GM12878 (cell line): ENCODE measurements at regions not wholly inside any gene's neighbourhood (a gene's known extent, or its start where the extent isn't known, plus 50 kb on each side); places are given as distances from the start of the nearest gene placed in this dataset.

Experiments
- ATAC-seq: fragments of 200-7000 bp; cut with Tn5 transposase; 3 replicates; pipeline ENCODE4 v1.9.1; 2020; ENCODE audit warnings: mild to moderate bottlenecking, moderate library complexity
- BruUV-seq: library from RNA; stranded (reverse); fragments of 400-500 nt; replicated peaks from 2 replicates; lab custom pipeline; 2021; lab: Mats Ljungman, UMichigan
- CTCF ChIA-PET: fragments of 300-600 bp; sonication (Branson Sonifier 250); formaldehyde crosslinking; extraction: SDS; loops from one replicate; lab custom pipeline; 2021; ENCODE audit warnings: inconsistent platforms; lab: Yijun Ruan, JAX
- POLR2A ChIA-PET: fragments of 350-600 bp; formaldehyde crosslinking; extraction: SDS; loops from one replicate; lab custom pipeline; 2021; ENCODE audit warnings: inconsistent platforms; lab: Charles Lee
- RAD21 ChIA-PET: fragments of 300-600 bp; sonication (Branson Sonifier 250); formaldehyde crosslinking; loops from one replicate; lab custom pipeline; 2023; ENCODE audit warnings: antibody characterized with exemption; ENCODE audit not compliant: unreplicated experiment; lab: Charles Lee
- SMC1A ChIA-PET: fragments of 300-600 bp; sonication (Branson Sonifier 250); formaldehyde crosslinking; loops from one replicate; lab custom pipeline; 2023; ENCODE audit not compliant: unreplicated experiment, uncharacterized antibody; lab: Charles Lee
- DNase-seq: peaks from one replicate; pipeline ENCODE4 v3.0.0-alpha.2; 2011; ENCODE audit warnings: low read depth, low spot score
- FAIRE-seq: peaks from 3 replicates; lab custom pipeline; 2011; peaks lifted over from hg19 to GRCh38; lab: Jason Lieb, UNC
- H2AFZ ChIP-seq: 2 replicates; pipeline ENCODE4 v1.6.0; 2011; ENCODE audit warnings: low read depth, low read length, control low read depth; ENCODE audit not compliant: control insufficient read depth
- H3K27ac ChIP-seq: 2 replicates; pipeline ENCODE4 v1.5.1; 2011; ENCODE audit warnings: control low read depth; ENCODE audit not compliant: control insufficient read depth, insufficient read depth
- H3K27me3 ChIP-seq, 2 experiments: replicated peaks in 1 of 2; 2 replicates each; pipeline versions ENCODE4 v1.6.0 to v1.6.1; 2011; ENCODE audit warnings: low read length in 1 of 2; ENCODE audit not compliant: control insufficient read depth in 2 of 2, insufficient read depth in 2 of 2
- H3K36me3 ChIP-seq, 2 experiments: 2 replicates each; pipeline ENCODE4 v1.5.1; 2011; ENCODE audit warnings: low read length in 1 of 2; ENCODE audit not compliant: control insufficient read depth in 2 of 2, insufficient read depth in 2 of 2
- H3K4me1 ChIP-seq: 2 replicates; pipeline ENCODE4 v1.6.1; 2011; ENCODE audit warnings: mild to moderate bottlenecking, low read length, moderate library complexity, mixed read lengths; ENCODE audit not compliant: control insufficient read depth, insufficient read depth
- H3K4me2 ChIP-seq: 2 replicates; pipeline ENCODE4 v1.6.0; 2011; ENCODE audit warnings: control low read depth; ENCODE audit not compliant: control insufficient read depth, insufficient read depth
- H3K4me3 ChIP-seq: fragments of 200-600 bp; sonication (generic); 2 replicates; pipeline ENCODE4 v1.5.1; 2016
- H3K79me2 ChIP-seq: 2 replicates; pipeline ENCODE4 v1.6.0; 2011; ENCODE audit warnings: low read length; ENCODE audit not compliant: control insufficient read depth, insufficient read depth
- H3K9ac ChIP-seq: 2 replicates; pipeline ENCODE4 v1.8.0; 2011; ENCODE audit warnings: low read length, control low read depth, mixed read lengths; ENCODE audit not compliant: control insufficient read depth, insufficient read depth
- H3K9me3 ChIP-seq: replicated peaks from 3 replicates; pipeline ENCODE4 v1.5.1; 2011; ENCODE audit warnings: mild to moderate bottlenecking, low read length; ENCODE audit not compliant: control insufficient read depth, insufficient read depth
- H4K20me1 ChIP-seq: 2 replicates; pipeline ENCODE4 v1.6.0; 2011; ENCODE audit not compliant: control insufficient read depth, insufficient read depth
- CHD1 ChIP-seq: IDR thresholded peaks from 2 replicates; pipeline ENCODE4 v1.6.1; 2012; ENCODE audit warnings: low read depth, low read length, improper control_type of control experiment
- IKZF2 ChIP-seq, 2 experiments: fragments of 450-650 bp; IDR thresholded peaks; 2 replicates each; pipeline ENCODE4 v1.6.1; 2017; ENCODE audit warnings: mild to moderate bottlenecking in 2 of 2, moderate library complexity in 2 of 2
- PKNOX1 ChIP-seq: fragments of 450-650 bp; IDR thresholded peaks from 2 replicates; pipeline ENCODE4 v1.6.1; 2016; ENCODE audit warnings: mild to moderate bottlenecking
- POLR2AphosphoS5 ChIP-seq: IDR thresholded peaks from 2 replicates; pipeline ENCODE4 v1.6.1; 2011; ENCODE audit warnings: mild to moderate bottlenecking, low read length, inconsistent platforms
- POU2F2 ChIP-seq: IDR thresholded peaks from 3 replicates; pipeline ENCODE4 v1.6.1; 2011; ENCODE audit warnings: low read depth, mild to moderate bottlenecking, low read length, borderline replicate concordance
- SRF ChIP-seq, 2 experiments: IDR thresholded peaks; 2 replicates each; pipeline ENCODE4 v1.6.1; 2011; ENCODE audit warnings: low read depth in 2 of 2, low read length in 2 of 2, mild to moderate bottlenecking in 1 of 2, moderate library complexity in 1 of 2
- SUZ12 ChIP-seq: fragments of 200-600 bp; sonication (generic); IDR thresholded peaks from one replicate; pipeline ENCODE4 v1.6.1; 2018; ENCODE audit warnings: antibody characterized with exemption, mild to moderate bottlenecking; ENCODE audit not compliant: unreplicated experiment
- YBX1 ChIP-seq: fragments of 450-650 bp; IDR thresholded peaks from 2 replicates; pipeline ENCODE4 v1.6.1; 2016; ENCODE audit warnings: antibody characterized with exemption
- ZNF592 ChIP-seq: fragments of 450-650 bp; IDR thresholded peaks from 2 replicates; pipeline ENCODE4 v1.6.1; 2017; ENCODE audit warnings: mild to moderate bottlenecking, moderate library complexity
- WGBS: methylation state at CpG from one replicate; pipeline ENCODE4 v1.1.6; 2016; ENCODE audit warnings: low lambda C conversion rate; ENCODE audit not compliant: insufficient replicate concordance, insufficient coverage; ENCODE audit errors: missing lambda C conversion rate; 5-methylcytosine and 5-hydroxymethylcytosine counted together
- in situ Hi-C: fragments of 300-500 bp; cut with MboI; formaldehyde crosslinking; loops from 9 replicates; pipeline ENCODE4 v1.14.3; 2018; ENCODE audit warnings: mixed read lengths
- intact Hi-C: fragments of 100-400 bp; cut with micrococcal nuclease; formaldehyde crosslinking; loops from one replicate; pipeline ENCODE4 v1.14.2; 2022; ENCODE audit not compliant: unreplicated experiment

- 21% methylated on average over 8 of the region's 8 CpGs for WGBS
- intact Hi-C loops = loop anchor here (10.0 kb wide), 1 partner anchor 212 kb away; no protein-coding TSS in a partner anchor
- POLR2A ChIA-PET = no interaction called here
- no TSS peak for BruUV-seq
- Histone ChIP-seq H3K27ac (no peak overlapping the region), H3K4me1 (no peaks in the 10 kb centered on the region), H2AFZ (no peak overlapping the region), H3K36me3 (no peaks in the 10 kb centered on the region), H3K27me3 (no peaks in the 10 kb centered on the region), H3K9ac (no peak overlapping the region), H3K79me2 (no peaks in the 10 kb centered on the region), H4K20me1 (no peaks in the 10 kb centered on the region), H3K4me2 (no peak overlapping the region), H3K4me3 (no peak overlapping the region), H3K9me3 (no peaks in the 10 kb centered on the region)
- in situ Hi-C loops = no loop called here
- DNase-seq (no peak), FAIRE-seq (no peak), ATAC-seq (no peak)
- SMC1A ChIA-PET = interaction anchor here (0.7 kb wide), 1 partner anchor 355 kb away, joined by 3 read pairs; no protein-coding TSS in a partner anchor
- RAD21 ChIA-PET = no interaction called here
- CTCF ChIA-PET = interaction anchor here (1.1 kb wide), 1 partner anchor 312 kb away, joined by 3 read pairs; no protein-coding TSS in a partner anchor
- TF ChIP-seq SRF (IDR thresholded peaks at IDR 0.05; ENCODE audit: low read depth in 2 of 2, low read length in 2 of 2) = no peak
- TF ChIP-seq IKZF2 (IDR thresholded peaks at IDR 0.05) = no peak
- TF ChIP-seq POLR2AphosphoS5 = no peak
- no peak for TF ChIP-seq PKNOX1
- TF ChIP-seq ZNF592 = no peak
- TF ChIP-seq CHD1 = no peak
- TF ChIP-seq SUZ12 = no peak
- no peak for TF ChIP-seq YBX1
- TF ChIP-seq POU2F2 = no peak
Measured at GRCh38 chr4:13966231-13967195, 339.0 kb upstream of the BOD1L1 start.
